ENCODE measurements at regions not wholly inside any gene's neighbourhood (a gene's known extent, or its start where the extent isn't known, plus 50 kb on each side); places are given as distances from the start of the nearest gene placed in this dataset.

DNA sequence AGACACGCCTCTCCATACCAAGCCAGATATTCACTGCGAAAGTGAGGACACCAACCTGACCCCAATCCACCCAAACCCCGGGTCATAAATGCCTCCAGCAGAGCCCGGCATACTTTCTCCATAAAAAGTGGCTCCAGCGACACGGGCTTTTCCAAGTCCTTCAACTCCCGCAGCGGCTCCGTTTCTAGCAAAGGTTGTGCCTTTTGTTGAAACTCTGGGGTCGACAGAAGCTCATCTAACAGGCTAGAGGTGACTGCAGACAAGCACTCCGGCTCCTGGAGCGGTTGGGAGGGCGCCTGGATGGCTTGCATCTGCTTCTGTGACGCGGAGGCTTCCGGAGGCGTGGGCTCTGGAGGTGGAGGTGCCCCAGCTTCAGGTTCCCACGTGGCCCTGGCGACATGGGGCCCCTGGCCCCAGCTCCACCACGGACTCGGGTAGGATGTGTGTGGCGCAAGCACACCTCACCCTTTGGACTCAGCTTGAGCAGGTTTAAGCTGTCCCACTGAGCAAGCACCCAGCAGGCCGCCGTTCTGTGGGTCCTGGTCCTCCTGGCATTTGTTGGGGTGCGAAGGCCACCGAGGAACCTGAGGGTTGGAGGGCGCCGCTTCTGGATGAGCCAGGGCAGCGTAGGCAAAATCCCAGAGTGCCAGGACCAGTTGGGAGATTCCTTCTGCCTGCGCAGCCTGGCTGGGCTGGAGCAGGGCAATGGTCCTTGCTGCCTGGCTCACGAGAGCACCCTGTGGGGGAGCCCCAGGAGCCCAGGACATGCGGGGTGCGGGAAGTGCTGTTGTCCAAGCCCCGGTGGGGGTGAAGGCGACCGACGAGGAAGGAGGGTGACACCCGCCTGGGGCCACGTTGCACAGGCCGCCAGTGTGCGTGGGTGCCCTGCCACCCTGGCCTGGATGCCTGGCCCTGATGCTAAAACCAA is 186.3 kb downstream of the ALG10 start:
- WGBS, 2 donors (ENCODE audit: low coverage in 1 of 2) = 84% methylated on average over 37 of the region's 41 CpGs; no CpG with 5 or more reads in 1 of the 2 donors
- in situ Hi-C loops (cut with MboI; ENCODE audit: low pct_ligation_motif_present in 1 of 4, low pct_unique_long_range_greater_than_20kb in 1 of 4, low sequenced_read_pairs in 3 of 4) = loop anchor here in 1 of 4 donors (25.0 kb wide), 1 partner anchor 96 kb away; no protein-coding TSS in a partner anchor

DNA sequence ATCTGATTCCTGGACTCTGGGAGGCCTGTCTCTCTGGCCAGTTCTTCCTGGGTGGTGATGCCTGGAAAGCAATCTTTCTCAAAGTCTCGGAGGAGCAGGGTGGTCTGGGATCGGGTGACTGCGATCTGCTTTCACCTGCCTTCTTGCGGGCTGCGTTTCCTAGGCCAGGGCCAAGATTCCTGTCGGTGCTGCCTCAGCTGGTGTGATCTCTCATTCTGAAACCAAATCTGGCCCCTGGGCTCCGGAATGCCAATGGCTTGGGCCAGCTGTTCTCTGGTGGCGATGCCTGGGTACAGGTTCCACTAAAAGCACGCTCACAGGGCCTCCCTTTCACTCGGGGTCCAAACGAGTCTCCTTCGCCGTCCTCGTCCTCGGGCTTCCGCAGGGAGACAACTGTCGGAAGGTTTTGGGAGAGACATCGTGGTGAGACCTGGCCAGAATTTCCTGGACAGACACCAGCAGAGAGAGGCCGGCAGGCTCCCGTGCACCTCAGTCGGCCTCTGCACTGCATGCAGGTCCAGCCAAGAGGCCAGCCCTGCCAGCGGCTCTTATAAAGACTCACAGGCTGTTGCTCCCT is 187.1 kb downstream of the ALG10 start:
- no peak for TF ChIP-seq POLR2AphosphoS5 (IDR thresholded peaks at IDR 0.05)
- no peak for TF ChIP-seq EP300 (IDR thresholded peaks at IDR 0.05; ENCODE audit: low read depth)
- TF ChIP-seq, protein P1, sequence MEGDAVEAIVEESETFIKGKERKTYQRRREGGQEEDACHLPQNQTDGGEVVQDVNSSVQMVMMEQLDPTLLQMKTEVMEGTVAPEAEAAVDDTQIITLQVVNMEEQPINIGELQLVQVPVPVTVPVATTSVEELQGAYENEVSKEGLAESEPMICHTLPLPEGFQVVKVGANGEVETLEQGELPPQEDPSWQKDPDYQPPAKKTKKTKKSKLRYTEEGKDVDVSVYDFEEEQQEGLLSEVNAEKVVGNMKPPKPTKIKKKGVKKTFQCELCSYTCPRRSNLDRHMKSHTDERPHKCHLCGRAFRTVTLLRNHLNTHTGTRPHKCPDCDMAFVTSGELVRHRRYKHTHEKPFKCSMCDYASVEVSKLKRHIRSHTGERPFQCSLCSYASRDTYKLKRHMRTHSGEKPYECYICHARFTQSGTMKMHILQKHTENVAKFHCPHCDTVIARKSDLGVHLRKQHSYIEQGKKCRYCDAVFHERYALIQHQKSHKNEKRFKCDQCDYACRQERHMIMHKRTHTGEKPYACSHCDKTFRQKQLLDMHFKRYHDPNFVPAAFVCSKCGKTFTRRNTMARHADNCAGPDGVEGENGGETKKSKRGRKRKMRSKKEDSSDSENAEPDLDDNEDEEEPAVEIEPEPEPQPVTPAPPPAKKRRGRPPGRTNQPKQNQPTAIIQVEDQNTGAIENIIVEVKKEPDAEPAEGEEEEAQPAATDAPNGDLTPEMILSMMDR (IDR thresholded peaks at IDR 0.05) = no peak
- TF ChIP-seq POLR2A (IDR thresholded peaks at IDR 0.05) = no peak
- no peak for DNase-seq
- Histone ChIP-seq H3K27ac (no peak overlapping the region), H3K27me3 (no peaks in the 10 kb centered on the region), H3K4me3 (no peak overlapping the region), H3K4me1 (no peaks in the 10 kb centered on the region), H3K9me3 (no peaks in the 10 kb centered on the region), H3K36me3 (no peaks in the 10 kb centered on the region)
- 46 to 71% methylated on average over 4 to 22 of the region's 22 CpGs for WGBS, 2 donors (ENCODE audit: low coverage in 1 of 2)
- in situ Hi-C loops (cut with MboI; ENCODE audit: low pct_ligation_motif_present in 1 of 4, low pct_unique_long_range_greater_than_20kb in 1 of 4, low sequenced_read_pairs in 3 of 4) (loop anchor here in 1 of 4 donors (25.0 kb wide), 1 partner anchor 97 kb away; no protein-coding TSS in a partner anchor), intact Hi-C loops (cut with DNase I; ENCODE audit: low total_unique reads) (no loop called here)

More for the DNA sequence above, 186.3 kb downstream of the ALG10 start:
- intact Hi-C loops (cut with DNase I; ENCODE audit: low total_unique reads) = no loop called here
- H3K4me1 ChIP-seq = no peaks in the 10 kb centered on the region
- no peaks in the 10 kb centered on the region for H3K9me3 ChIP-seq
- DNase-seq = no peak
- no peaks in the 10 kb centered on the region for H3K36me3 ChIP-seq
- H3K27ac ChIP-seq = no peak overlapping the region
- no peak overlapping the region for H3K4me3 ChIP-seq
- TF ChIP-seq, protein P1 (IDR thresholded peaks at IDR 0.05) = no peak
- TF ChIP-seq POLR2A (IDR thresholded peaks at IDR 0.05) (no peak), POLR2AphosphoS5 (IDR thresholded peaks at IDR 0.05) (no peak)
- no peaks in the 10 kb centered on the region for H3K27me3 ChIP-seq

DNA sequence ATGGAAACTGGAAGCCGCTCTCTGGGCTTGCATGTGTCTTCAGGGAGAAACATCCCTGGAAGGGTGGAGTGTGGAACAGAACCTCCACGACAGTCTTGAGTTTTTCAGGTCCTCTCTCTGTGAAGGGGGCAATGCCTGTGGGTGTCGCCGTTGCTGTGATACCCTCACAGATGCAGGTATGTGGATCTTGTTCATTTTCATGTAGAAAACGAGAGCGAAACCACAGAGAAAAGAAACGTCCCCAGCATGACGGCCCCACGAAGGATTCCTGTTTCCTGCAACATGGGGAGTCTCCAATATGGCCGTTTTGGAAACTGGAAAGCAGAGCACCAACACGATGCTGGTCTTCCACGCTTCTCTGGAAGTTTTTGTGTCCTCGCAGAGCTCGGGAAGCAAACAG is 187.9 kb downstream of the ALG10 start:
- H3K36me3 ChIP-seq = no peaks in the 10 kb centered on the region
- H3K4me1 ChIP-seq = no peaks in the 10 kb centered on the region
- no peaks in the 10 kb centered on the region for H3K9me3 ChIP-seq
- no peak overlapping the region for H3K4me3 ChIP-seq
- no peaks in the 10 kb centered on the region for H3K27me3 ChIP-seq
- TF ChIP-seq, protein P1 (IDR thresholded peaks at IDR 0.05) = no peak
- no peak for TF ChIP-seq POLR2AphosphoS5 (IDR thresholded peaks at IDR 0.05)
- TF ChIP-seq POLR2A (IDR thresholded peaks at IDR 0.05) = no peak
- no peak for TF ChIP-seq EP300 (IDR thresholded peaks at IDR 0.05; ENCODE audit: low read depth)
- H3K27ac ChIP-seq = no peak overlapping the region
- DNase-seq = no peak
- intact Hi-C loops (cut with DNase I; ENCODE audit: low total_unique reads) = no loop called here
- in situ Hi-C loops (cut with MboI; ENCODE audit: low pct_ligation_motif_present in 1 of 4, low pct_unique_long_range_greater_than_20kb in 1 of 4, low sequenced_read_pairs in 3 of 4) = loop anchor here in 2 of 4 donors (10.0 to 25.0 kb wide), 2 partner anchors 85 to 98 kb away; no protein-coding TSS in a partner anchor
- 70 to 80% methylated on average over 2 to 14 of the region's 14 CpGs for WGBS, 2 donors (ENCODE audit: low coverage in 1 of 2)
